ENCODE measurements at regions not wholly inside any gene's neighbourhood (a gene's known extent, or its start where the extent isn't known, plus 50 kb on each side); places are given as distances from the start of the nearest gene placed in this dataset.

DNA sequence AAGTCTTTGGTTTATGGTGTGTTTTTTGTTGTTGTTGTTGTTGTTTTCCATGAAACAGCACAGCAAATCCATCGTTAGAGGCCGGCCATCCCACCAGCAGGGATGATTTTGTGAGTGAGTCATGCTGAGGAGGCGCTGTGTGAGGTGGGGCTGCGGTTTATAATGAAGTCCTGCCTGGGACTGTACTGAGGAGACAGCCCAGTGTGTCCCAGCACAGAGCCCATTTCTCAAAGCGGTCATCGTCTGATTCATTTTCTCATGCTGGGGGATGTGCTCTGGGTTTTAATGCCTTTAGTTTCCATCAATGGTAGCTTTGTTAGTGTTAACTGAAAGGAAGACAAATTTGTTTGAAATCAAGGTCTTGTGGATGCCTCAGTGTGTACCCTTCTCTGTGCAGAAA lies 129.3 kb upstream of the SERP2 start:
- DNase-seq (ENCODE audit: low spot score in 2 of 2) = no peak
- no peaks in the 10 kb centered on the region for H3K27me3 ChIP-seq
- H3K4me3 ChIP-seq = no peak overlapping the region
- TF ChIP-seq POLR2AphosphoS5 (IDR thresholded peaks at IDR 0.05) = no peak
- peaks cover 8% of the 10 kb centered on the region for H3K4me1 ChIP-seq
- no peaks in the 10 kb centered on the region for H3K36me3 ChIP-seq
- WGBS = 87% methylated on average over 6 of the region's 6 CpGs
- H3K27ac ChIP-seq = no peak overlapping the region
- H3K9me3 ChIP-seq = no peaks in the 10 kb centered on the region

DNA sequence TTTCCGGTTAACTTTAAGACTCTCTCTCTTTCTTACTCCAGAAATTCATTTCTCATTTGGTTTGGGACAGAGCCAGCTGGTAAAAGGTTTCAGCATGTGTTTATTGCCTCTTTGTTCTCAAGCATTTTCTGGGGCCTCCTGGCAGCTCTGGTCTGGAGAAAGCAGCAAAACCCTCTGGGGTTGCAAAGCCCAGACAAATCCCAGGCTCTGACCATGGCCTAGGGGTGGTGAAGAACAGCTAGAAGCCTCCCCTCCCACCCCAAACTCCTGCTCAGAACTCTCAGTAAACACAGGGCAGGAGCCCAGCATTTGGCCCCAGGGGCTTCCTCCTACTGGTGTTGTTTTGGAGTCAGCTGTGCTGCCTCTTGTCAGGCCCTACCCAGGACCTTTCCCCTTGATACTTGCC lies 124.2 kb upstream of the SERP2 start:
- Histone ChIP-seq H3K27ac (peak overlapping the region; percentile 60), H3K4me3 (no peak overlapping the region), H3K27me3 (no peaks in the 10 kb centered on the region), H3K36me3 (no peaks in the 10 kb centered on the region), H3K4me1 (peaks cover 20% of the 10 kb centered on the region), H3K9me3 (no peaks in the 10 kb centered on the region)
- TF ChIP-seq POLR2AphosphoS5 (IDR thresholded peaks at IDR 0.05) (no peak), POLR2A (IDR thresholded peaks at IDR 0.05) (no peak), EP300 (IDR thresholded peaks at IDR 0.05) (no peak)
- TF ChIP-seq, protein P1, sequence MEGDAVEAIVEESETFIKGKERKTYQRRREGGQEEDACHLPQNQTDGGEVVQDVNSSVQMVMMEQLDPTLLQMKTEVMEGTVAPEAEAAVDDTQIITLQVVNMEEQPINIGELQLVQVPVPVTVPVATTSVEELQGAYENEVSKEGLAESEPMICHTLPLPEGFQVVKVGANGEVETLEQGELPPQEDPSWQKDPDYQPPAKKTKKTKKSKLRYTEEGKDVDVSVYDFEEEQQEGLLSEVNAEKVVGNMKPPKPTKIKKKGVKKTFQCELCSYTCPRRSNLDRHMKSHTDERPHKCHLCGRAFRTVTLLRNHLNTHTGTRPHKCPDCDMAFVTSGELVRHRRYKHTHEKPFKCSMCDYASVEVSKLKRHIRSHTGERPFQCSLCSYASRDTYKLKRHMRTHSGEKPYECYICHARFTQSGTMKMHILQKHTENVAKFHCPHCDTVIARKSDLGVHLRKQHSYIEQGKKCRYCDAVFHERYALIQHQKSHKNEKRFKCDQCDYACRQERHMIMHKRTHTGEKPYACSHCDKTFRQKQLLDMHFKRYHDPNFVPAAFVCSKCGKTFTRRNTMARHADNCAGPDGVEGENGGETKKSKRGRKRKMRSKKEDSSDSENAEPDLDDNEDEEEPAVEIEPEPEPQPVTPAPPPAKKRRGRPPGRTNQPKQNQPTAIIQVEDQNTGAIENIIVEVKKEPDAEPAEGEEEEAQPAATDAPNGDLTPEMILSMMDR (IDR thresholded peaks at IDR 0.05) = no peak
- 38% methylated on average over 1 of the region's 1 CpG for WGBS
- peak in 1 of 2 donors; percentile 66 for DNase-seq (ENCODE audit: low spot score in 2 of 2)

DNA sequence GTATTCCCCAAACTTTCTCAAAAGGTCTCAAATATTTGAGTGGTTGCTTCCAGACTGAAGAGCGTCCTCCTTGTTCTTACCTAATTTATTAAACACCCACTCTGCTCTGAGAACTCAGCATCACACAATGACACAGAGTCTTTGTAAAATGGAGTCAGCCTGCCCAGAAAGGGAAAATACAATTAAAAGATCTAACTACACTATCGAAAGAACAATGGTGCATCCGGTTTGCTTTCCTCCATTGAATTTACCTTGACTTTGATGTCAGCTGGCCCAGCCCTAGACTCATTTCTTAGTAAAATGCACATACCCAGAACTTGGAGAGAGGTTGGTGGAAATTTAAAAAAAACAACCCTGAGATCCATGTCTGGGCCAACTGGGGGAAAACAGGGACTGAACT lies 120.7 kb upstream of the SERP2 start:
- TF ChIP-seq POLR2A (IDR thresholded peaks at IDR 0.05) (no peak), EP300 (IDR thresholded peaks at IDR 0.05) (no peak), POLR2AphosphoS5 (IDR thresholded peaks at IDR 0.05) (no peak)
- TF ChIP-seq, protein P1 (IDR thresholded peaks at IDR 0.05) = no peak
- no peaks in the 10 kb centered on the region for H3K36me3 ChIP-seq
- H3K4me3 ChIP-seq = no peak overlapping the region
- peak in 1 of 2 donors; percentile 6 for DNase-seq (ENCODE audit: low spot score in 2 of 2)
- no peaks in the 10 kb centered on the region for H3K9me3 ChIP-seq
- peaks cover 20% of the 10 kb centered on the region for H3K4me1 ChIP-seq
- H3K27me3 ChIP-seq = no peaks in the 10 kb centered on the region
- WGBS = 91% methylated on average over 3 of the region's 3 CpGs
- H3K27ac ChIP-seq = no peak overlapping the region

DNA sequence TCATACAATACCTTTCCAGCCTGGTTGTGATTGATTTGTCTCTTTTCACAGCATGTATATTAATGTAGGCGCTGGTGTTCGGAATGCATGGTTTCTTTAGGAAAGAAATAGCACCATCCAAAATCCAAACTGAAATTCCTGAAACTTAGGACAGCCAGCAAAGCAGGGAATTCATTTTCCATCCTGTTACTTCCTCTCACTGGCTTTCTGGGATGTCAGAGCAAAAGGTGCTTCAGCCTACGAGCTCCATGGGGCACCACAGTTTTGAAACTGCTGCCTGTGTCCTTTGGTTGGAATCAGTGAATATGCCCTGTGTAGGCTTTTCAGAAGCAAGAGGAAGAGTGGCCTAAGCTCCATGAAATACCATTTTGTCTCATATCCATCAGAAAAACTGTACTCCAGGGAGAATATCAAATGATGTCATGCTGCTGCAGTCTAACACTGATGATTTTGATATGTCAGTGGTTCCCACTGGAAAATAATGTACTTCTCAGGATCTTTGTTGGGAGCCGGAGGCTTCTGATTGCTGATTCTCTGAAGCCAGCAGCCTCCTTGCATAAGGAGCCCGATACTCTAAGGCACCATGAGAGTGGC lies 117.8 kb upstream of the SERP2 start:
- no peak for DNase-seq (ENCODE audit: low spot score in 2 of 2)

DNA sequence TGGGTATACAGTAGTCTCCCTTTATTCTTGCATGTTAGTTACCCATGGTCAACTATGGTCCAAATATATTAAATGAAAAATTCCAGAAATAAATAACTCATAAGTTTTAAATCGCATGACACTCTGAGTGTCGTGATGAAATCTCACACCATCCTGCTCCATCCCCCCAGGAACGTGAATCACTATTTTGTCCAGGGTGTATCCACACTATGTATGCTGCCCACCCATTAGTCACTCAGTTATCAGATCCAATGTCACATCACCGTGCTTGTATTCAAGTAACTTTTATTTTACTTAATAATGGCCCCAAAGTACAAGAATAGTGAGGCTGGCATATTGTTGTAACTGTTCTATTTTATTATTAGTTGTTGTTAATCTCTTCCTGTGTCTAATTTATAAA lies 115.8 kb upstream of the SERP2 start:
- 95% methylated on average over 4 of the region's 4 CpGs for WGBS
- no peaks in the 10 kb centered on the region for H3K4me1 ChIP-seq
- DNase-seq (ENCODE audit: low spot score in 2 of 2) = no peak
- H3K36me3 ChIP-seq = no peaks in the 10 kb centered on the region
- TF ChIP-seq, protein P1 (IDR thresholded peaks at IDR 0.05) = no peak
- no peak overlapping the region for H3K4me3 ChIP-seq
- H3K27ac ChIP-seq = no peak overlapping the region
- no peaks in the 10 kb centered on the region for H3K27me3 ChIP-seq
- no peaks in the 10 kb centered on the region for H3K9me3 ChIP-seq

More for the DNA sequence above, 117.8 kb upstream of the SERP2 start:
- Histone ChIP-seq H3K4me1 (no peaks in the 10 kb centered on the region), H3K4me3 (no peak overlapping the region), H3K27me3 (no peaks in the 10 kb centered on the region), H3K27ac (no peak overlapping the region), H3K9me3 (no peaks in the 10 kb centered on the region), H3K36me3 (no peaks in the 10 kb centered on the region)
- 93% methylated on average over 5 of the region's 5 CpGs for WGBS
- TF ChIP-seq POLR2AphosphoS5 (IDR thresholded peaks at IDR 0.05) (no peak), POLR2A (IDR thresholded peaks at IDR 0.05) (no peak), EP300 (IDR thresholded peaks at IDR 0.05) (no peak)
- TF ChIP-seq, protein P1 (IDR thresholded peaks at IDR 0.05) = no peak

Data from suprapubic skin (tissue), 4 donors.